ENCODE measurements at regions not wholly inside any gene's neighbourhood (a gene's known extent, or its start where the extent isn't known, plus 50 kb on each side); places are given as distances from the start of the nearest gene placed in this dataset.

DNA sequence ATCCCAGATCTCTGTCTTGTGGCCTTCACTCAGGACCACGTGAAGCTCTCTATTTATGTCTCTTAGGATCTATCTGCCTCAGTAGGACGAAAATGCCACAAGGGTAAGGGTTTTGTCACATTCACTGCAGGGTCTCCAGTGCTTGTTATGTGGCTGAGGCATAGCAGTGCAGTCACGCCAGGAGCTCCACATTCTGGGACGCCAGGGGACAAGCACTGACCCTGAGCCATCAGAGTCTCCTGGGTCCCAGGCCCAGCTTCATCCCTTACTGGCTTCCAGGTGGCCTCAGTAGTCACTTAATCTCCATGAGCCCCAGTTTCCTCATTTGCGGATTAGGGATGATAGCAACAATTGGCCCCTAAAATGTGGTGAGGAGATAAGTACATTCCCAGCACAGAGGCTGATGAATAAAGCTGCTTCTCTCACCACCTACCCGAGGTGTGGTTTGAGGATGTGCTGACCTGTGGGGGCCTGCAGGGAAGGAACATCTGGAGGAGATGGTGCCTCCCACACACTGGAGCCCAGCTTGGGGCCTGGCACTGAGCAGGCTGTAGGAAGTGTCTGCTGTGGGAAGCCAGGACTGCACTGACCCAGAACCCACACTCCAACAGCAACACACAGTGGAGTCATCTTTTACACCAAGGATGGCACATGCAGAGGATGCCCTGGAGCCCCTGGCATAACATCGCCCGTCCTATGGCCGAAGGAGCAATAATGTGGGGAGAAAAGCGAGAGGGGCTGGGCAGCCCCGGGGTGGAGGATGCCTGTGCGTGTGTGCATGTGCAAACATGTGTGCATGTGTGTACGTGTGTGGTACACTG, 93.2 kb upstream of the IQSEC1 start:
- no peaks in the 10 kb centered on the region for H3K79me2 ChIP-seq (ENCODE audit: insufficient read depth, low read depth, low read length)
- no peak overlapping the region for H3K4me2 ChIP-seq (ENCODE audit: low read length)
- no peaks in the 10 kb centered on the region for H4K20me1 ChIP-seq (ENCODE audit: insufficient read depth, low read length)
- no peaks in the 10 kb centered on the region for H3K9me3 ChIP-seq (ENCODE audit: low read length)
- no TSS peak for BruUV-seq (replicated peaks)
- H3K36me3 ChIP-seq (ENCODE audit: insufficient read depth, low read length) = no peaks in the 10 kb centered on the region
- CTCF ChIA-PET (ENCODE audit: unreplicated experiment) = interaction anchor here (0.6 to 0.8 kb wide), 2 partner anchors 10 to 166 kb away, joined by 3 read pairs; no protein-coding TSS in a partner anchor
- no peak overlapping the region for H2AFZ ChIP-seq (ENCODE audit: low read length)
- POLR2A ChIA-PET = interaction anchor here (1.5 kb wide), 1 partner anchor 12 kb away, joined by 4 read pairs; no protein-coding TSS in a partner anchor
- no peaks in the 10 kb centered on the region for H3K9me2 ChIP-seq (ENCODE audit: insufficient read depth, low read length)
- no peaks in the 10 kb centered on the region for H3K4me1 ChIP-seq (ENCODE audit: insufficient read depth, low read length, poor library complexity, severe bottlenecking)
- H3K27ac ChIP-seq (ENCODE audit: low read depth, low read length, poor library complexity, severe bottlenecking) = no peak overlapping the region
- no peak for TF ChIP-seq EZH2phosphoT487 (IDR thresholded peaks at IDR 0.05; ENCODE audit: borderline replicate concordance, low read depth, low read length)
- TF ChIP-seq CTCF (conservative IDR thresholded peaks at IDR 0.05; ENCODE audit: low read length) = no peak
- no peak for DNase-seq (ENCODE audit: low spot score)
- H3K4me3 ChIP-seq (ENCODE audit: low read depth, low read length, poor library complexity, severe bottlenecking) = no peak overlapping the region
- intact Hi-C loops (cut with micrococcal nuclease; ENCODE audit: unreplicated experiment) = no loop called here

GRCh38 chr3:13165576-13165975, 92.3 kb upstream of the IQSEC1 start:
- Histone ChIP-seq H3K79me2 (ENCODE audit: insufficient read depth, low read depth, low read length) (no peaks in the 10 kb centered on the region), H3K36me3 (ENCODE audit: insufficient read depth, low read length) (no peaks in the 10 kb centered on the region), H3K27ac (ENCODE audit: low read depth, low read length, poor library complexity, severe bottlenecking) (no peak overlapping the region), H3K4me3 (ENCODE audit: low read depth, low read length, poor library complexity, severe bottlenecking) (no peak overlapping the region), H3K4me2 (ENCODE audit: low read length) (no peak overlapping the region), H2AFZ (ENCODE audit: low read length) (no peak overlapping the region), H3K9me3 (ENCODE audit: low read length) (no peaks in the 10 kb centered on the region), H3K9me2 (ENCODE audit: insufficient read depth, low read length) (no peaks in the 10 kb centered on the region), H4K20me1 (ENCODE audit: insufficient read depth, low read length) (no peaks in the 10 kb centered on the region), H3K4me1 (ENCODE audit: insufficient read depth, low read length, poor library complexity, severe bottlenecking) (no peaks in the 10 kb centered on the region)
- TF ChIP-seq EZH2phosphoT487 (IDR thresholded peaks at IDR 0.05; ENCODE audit: borderline replicate concordance, low read depth, low read length) = no peak
- TF ChIP-seq CTCF (conservative IDR thresholded peaks at IDR 0.05; ENCODE audit: low read length) = no peak
- BruUV-seq (replicated peaks) = no TSS peak
- no peak for DNase-seq (ENCODE audit: low spot score)
- intact Hi-C loops (cut with micrococcal nuclease; ENCODE audit: unreplicated experiment) = no loop called here
- ChIA-PET CTCF (ENCODE audit: unreplicated experiment) (interaction anchor here (0.8 kb wide), 1 partner anchor 167 kb away, joined by 3 read pairs; no protein-coding TSS in a partner anchor), POLR2A (interaction anchor here (1.5 kb wide), 1 partner anchor 13 kb away, joined by 4 read pairs; no protein-coding TSS in a partner anchor)

- H3K9me3 ChIP-seq (ENCODE audit: low read length) = no peaks in the 10 kb centered on the region
- POLR2A ChIA-PET = no interaction called here
- H3K4me2 ChIP-seq (ENCODE audit: low read length) = no peak overlapping the region
- intact Hi-C loops (cut with micrococcal nuclease; ENCODE audit: unreplicated experiment) = no loop called here
- no peak for TF ChIP-seq CTCF (conservative IDR thresholded peaks at IDR 0.05; ENCODE audit: low read length)
- TF ChIP-seq EZH2phosphoT487 (IDR thresholded peaks at IDR 0.05; ENCODE audit: borderline replicate concordance, low read depth, low read length) = no peak
- H3K4me3 ChIP-seq (ENCODE audit: low read depth, low read length, poor library complexity, severe bottlenecking) = no peak overlapping the region
- H3K79me2 ChIP-seq (ENCODE audit: insufficient read depth, low read depth, low read length) = no peaks in the 10 kb centered on the region
- BruUV-seq (replicated peaks) = no TSS peak
- no peak for DNase-seq (ENCODE audit: low spot score)
- no peaks in the 10 kb centered on the region for H3K36me3 ChIP-seq (ENCODE audit: insufficient read depth, low read length)
- H4K20me1 ChIP-seq (ENCODE audit: insufficient read depth, low read length) = no peaks in the 10 kb centered on the region
- H3K4me1 ChIP-seq (ENCODE audit: insufficient read depth, low read length, poor library complexity, severe bottlenecking) = no peaks in the 10 kb centered on the region
- H3K9me2 ChIP-seq (ENCODE audit: insufficient read depth, low read length) = no peaks in the 10 kb centered on the region
- no peak overlapping the region for H2AFZ ChIP-seq (ENCODE audit: low read length)
- CTCF ChIA-PET (ENCODE audit: unreplicated experiment) = no interaction called here
- no peak overlapping the region for H3K27ac ChIP-seq (ENCODE audit: low read depth, low read length, poor library complexity, severe bottlenecking)
Measured at GRCh38 chr3:13164893-13165492, 91.8 kb upstream of the IQSEC1 start.

Data from OCI-LY7 (cell line).